HG03457 (cell line): ENCODE measurements at regions not wholly inside any gene's neighbourhood (a gene's known extent, or its start where the extent isn't known, plus 50 kb on each side); places are given as distances from the start of the nearest gene placed in this dataset.
"Not testable (repeated sequence)": the region's sequence is repeated elsewhere in the genome, so short reads cannot be mapped to it uniquely, and the experiment has no call there.

ENCODE experiments used
- ATAC-seq: cut with Tn5 transposase; IDR thresholded peaks from one replicate; pipeline ENCODE4 v1.9.1; 2021; ENCODE audit warnings: moderate number of reproducible peaks; ENCODE audit not compliant: unreplicated experiment

- no peak for ATAC-seq
These were observed 301.9 kb upstream of the SGK1 start for GRCh38 chr6:134619789-134620188.

DNA sequence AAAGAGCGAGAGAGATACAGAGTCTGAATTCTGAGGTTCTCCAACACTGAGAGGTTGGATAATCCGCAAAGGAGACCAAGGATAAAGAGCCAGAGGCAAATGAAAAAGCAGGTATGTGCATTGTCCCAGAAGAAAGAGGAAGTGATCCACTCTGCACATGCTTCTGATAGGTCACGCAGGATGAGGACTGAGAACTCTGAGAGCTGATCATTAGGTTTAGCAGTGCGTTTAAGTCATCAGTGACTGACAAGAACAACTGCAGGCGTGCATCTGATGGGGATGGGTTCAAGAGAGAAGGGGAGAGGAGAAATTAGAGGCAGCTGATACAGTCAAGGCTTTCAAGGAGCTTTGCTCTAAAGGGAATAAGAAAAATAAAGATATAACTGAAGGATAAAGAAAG lies 301.2 kb upstream of the SGK1 start:
- ATAC-seq = no peak

DNA sequence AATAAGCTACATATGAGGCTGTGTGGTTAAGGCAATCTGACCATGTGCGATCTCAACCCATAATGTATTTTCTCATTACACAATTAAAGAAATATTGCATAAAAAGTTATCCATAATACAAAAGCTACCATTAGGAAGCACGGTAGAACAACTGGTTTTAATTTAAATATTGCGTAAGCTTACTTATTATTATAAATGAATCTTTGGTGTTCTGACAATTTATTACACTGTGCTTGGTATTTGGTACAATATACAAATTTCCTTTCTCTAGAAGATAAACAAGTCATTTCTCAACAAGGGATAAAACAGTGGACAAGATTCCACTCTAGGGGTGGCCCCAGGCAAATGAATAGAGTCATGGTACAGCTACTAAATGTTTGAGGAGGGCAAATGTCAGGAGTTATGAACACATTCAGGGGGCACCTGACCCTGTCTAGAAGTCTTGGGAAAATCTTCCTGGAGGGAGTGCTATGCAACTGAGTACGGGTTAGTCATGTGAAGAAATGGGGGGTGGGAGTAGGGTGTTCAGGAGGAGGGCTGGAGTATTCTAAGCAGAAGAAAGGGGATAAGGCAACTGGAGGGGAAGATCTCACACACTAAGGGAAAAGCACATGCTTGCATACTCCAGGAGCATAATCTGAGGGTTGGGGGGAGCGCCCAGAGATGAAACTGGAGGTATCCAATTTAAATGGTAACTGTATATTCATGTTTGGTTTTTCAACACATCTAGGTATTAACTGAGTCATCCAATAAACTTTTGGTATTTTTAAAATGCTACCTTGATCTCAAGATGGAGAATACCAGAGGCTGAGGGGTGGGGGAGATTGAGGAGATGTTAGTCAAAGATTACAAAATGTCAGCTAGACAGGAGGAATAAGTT lies 296.9 kb upstream of the SGK1 start:
- ATAC-seq = no peak

- ATAC-seq = not testable (repeated sequence)
These were observed 294.2 kb upstream of the SGK1 start for GRCh38 chr6:134612128-134612527.

DNA sequence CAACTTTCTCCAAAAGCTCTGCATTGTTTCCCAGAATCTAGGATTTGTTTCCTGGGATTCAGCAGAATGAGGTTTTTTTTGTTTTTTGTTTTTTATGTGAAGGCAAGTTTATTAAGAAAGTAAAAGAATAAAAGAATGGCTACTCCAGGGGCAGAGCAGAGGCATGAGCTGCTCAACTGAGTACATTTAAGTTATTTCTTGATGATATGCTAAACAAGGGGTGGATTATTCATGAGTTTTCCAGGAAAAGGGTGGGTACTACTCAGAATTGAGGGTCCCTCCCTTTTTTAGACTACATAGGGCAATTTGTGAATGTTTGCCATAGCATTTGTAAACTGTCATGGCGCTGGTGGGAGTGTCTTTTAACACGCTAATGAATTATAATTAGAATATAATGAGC lies 292.5 kb upstream of the SGK1 start:
- ATAC-seq = no peak

DNA sequence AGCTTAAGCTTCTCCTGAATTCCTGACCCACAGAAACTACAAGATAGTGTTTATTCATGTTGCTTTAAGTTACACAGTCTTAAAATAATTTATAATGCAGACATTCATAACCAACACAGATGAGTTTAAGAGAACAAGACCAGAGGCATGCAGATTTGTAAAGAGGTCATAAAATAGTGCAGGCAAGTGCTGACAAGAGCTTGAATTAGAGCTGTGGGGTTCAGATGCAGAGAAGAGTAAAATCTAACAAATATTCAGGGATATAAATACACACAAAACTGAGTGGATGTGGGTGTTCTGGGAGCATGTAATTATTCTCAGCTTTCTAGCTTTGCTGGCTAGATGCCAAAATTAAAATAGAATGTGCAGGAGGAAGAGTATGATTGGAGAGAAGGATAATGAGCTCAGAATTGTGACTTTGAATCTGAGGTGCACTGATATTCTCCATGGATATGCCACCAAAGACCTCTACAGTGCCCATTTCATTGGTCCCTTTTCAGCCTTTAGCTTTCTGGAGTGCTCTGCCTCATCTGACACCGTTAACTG lies 291.9 kb upstream of the SGK1 start:
- ATAC-seq = no peak

GRCh38 chr6:134607411-134607810 lies 289.5 kb upstream of the SGK1 start:
- no peak for ATAC-seq

GRCh38 chr6:134605034-134605433 lies 287.1 kb upstream of the SGK1 start:
- ATAC-seq = no peak

- ATAC-seq = no peak
These were observed 286.2 kb upstream of the SGK1 start for GRCh38 chr6:134604014-134604676.

GRCh38 chr6:134603561-134603960 lies 285.6 kb upstream of the SGK1 start:
- ATAC-seq = no peak

DNA sequence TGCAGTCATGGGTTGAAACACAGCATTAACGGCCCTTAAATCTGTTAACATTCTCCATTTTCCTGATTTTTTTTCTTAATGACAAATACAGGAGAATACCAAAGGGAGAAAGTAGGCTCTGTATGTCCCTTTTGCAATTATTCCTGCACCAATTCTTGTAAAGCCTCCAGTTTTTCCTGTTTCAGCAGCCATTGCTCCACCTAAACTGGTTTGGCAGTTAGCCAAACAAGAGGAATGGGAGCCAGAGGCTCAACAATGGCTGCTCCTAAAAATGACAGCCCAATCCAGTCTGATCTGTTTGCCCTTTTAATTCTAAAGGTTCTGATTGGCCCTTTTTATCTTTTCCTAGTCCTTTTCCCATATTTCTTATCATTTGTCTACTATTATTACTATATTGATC lies 284.2 kb upstream of the SGK1 start:
- ATAC-seq = no peak

GRCh38 chr6:134600671-134601070 lies 282.8 kb upstream of the SGK1 start:
- ATAC-seq = no peak

GRCh38 chr6:134599079-134599478 lies 281.2 kb upstream of the SGK1 start:
- ATAC-seq = no peak

DNA sequence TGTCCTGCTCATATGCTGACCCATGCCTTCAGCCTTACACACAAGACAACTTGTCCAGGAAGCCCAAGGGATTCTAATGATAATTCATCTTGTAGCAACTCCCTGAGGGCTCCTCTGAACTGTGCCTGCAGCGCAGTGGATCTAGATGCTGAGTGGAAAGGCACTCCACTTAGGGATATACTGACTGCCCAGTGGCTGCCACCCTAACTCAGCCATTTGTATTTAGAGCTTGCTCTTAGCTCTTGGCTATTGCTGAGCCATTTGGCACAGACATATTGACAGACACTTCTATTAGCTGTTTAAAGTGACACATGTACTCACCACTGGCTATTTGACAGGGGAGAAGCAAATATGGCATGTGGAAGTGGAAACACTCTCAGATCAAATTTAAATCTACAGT lies 278.3 kb upstream of the SGK1 start:
- no peak for ATAC-seq

DNA sequence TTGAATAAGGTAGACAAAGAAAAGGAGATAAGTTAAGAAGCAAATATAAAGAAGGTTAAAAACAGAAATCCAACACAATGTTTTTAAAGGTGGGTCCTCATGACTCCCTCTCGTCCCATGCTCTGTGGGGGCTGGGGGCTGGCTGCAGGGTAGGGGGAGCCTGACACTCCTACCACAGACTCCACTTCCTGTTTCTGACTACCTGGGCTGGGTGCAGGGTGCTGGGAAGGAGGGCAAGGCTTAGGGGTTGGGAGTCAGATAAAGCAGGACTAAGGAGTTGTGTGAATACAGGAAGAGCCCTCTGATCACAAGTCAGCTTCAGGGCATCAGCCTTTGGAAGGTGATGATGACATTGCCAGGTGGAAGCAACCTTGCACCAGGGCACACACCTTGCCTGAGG lies 277.0 kb upstream of the SGK1 start:
- no peak for ATAC-seq

DNA sequence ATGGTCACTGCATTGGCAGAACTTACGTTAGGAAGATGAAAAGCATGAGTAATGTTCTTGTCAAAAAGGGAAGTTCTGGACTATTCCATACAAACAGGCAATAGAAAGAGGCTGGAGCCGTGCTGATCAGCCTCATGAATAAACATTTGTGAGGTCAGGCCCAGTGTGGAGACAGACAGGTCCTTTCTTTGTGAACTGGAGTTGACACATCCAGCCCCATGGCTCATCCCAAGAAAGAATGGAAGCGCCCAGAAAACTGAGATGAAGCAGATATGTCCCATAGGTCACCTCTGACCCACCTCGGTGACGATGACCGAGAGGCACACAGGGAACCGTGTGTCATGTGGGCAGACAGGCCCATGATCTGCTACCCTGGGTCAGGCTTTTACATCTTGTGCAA lies 276.0 kb upstream of the SGK1 start:
- no peak for ATAC-seq

GRCh38 chr6:134593442-134593841 lies 275.5 kb upstream of the SGK1 start:
- ATAC-seq = no peak

- ATAC-seq = no peak
These were observed 275.1 kb upstream of the SGK1 start for GRCh38 chr6:134593024-134593423.

DNA sequence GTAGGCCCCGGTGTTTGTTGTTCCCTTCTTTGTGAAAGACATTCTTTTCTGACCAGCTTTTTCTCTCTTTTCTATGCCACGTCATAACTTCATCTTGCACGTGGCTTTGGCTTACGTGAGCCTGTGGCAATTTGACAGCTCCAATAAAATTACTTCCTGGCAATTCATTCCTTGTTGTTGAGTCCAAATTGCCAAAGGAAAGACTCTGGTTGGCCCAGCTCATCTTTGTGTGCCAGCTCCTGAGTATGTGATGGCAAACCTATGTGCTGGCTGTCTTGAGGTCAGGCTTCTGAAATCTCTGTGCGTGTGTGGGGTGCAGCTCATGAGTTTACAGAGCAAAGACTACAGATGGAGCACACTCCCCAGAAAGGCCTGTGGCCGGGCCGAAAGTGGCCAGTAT lies 272.5 kb upstream of the SGK1 start:
- no peak for ATAC-seq

DNA sequence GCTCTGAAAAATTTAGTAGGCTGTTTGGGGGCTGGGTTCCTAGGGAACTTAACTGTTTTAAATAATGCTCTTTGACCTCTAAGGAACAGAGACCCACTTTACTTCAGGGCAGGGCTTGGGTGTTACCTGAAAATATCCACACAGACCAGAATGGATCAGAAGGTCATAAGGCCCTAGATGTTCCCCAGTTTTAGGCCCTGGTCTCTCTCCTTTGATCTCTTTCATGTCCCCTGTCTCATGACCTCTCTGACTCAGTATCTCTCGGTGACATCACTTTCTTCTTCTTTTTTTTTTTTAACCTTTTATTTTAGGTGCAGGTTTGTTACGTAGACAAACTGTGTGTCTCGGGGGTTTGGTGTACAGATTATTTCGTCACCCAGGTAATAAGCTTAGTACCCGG lies 272.1 kb upstream of the SGK1 start:
- ATAC-seq = no peak

- no peak for ATAC-seq
These were observed 271.6 kb upstream of the SGK1 start for GRCh38 chr6:134589512-134589911.

- ATAC-seq = no peak
These were observed 270.4 kb upstream of the SGK1 start for GRCh38 chr6:134588267-134588666.
